Activated CD4-positive, alpha-beta memory T cell treated with anti-CD3 and anti-CD28 coated beads for 36 hours (primary cell): ENCODE measurements at regions not wholly inside any gene's neighbourhood (a gene's known extent, or its start where the extent isn't known, plus 50 kb on each side); places are given as distances from the start of the nearest gene placed in this dataset.

Source experiments
- CTCF ChIA-PET: fragments of 350-600 bp; sonication (Branson Sonifier 250); formaldehyde crosslinking; loops from one replicate; lab custom pipeline; 2021; ENCODE audit warnings: antibody characterized with exemption, inconsistent platforms; lab: Charles Lee
- POLR2A ChIA-PET: fragments of 350-600 bp; sonication (Branson Sonifier 250); formaldehyde crosslinking; loops from one replicate; lab custom pipeline; 2021; ENCODE audit warnings: antibody characterized with exemption; lab: Charles Lee
- DNase-seq: peaks from one replicate; pipeline ENCODE4 v3.0.0-alpha.2; 2020
- H3K27ac Mint-ChIP-seq: one replicate; pipeline ENCODE4 v1.8.0; 2021; ENCODE audit warnings: mixed read lengths
- H3K27me3 Mint-ChIP-seq: one replicate; pipeline ENCODE4 v1.8.0; 2021; ENCODE audit warnings: mixed read lengths
- H3K36me3 Mint-ChIP-seq: one replicate; pipeline ENCODE4 v1.8.0; 2021; ENCODE audit warnings: mixed read lengths
- H3K4me1 Mint-ChIP-seq: one replicate; pipeline ENCODE4 v1.8.0; 2021; ENCODE audit warnings: low read depth, mixed read lengths
- H3K4me3 Mint-ChIP-seq: one replicate; pipeline ENCODE4 v1.8.0; 2021; ENCODE audit warnings: mild to moderate bottlenecking, mixed read lengths
- H3K9me3 Mint-ChIP-seq: one replicate; pipeline ENCODE4 v1.8.0; 2021; ENCODE audit warnings: mixed read lengths
- intact Hi-C: fragments of 100-400 bp; cut with micrococcal nuclease; formaldehyde crosslinking; loops from one replicate; pipeline ENCODE4 v1.15.1; 2023

DNA sequence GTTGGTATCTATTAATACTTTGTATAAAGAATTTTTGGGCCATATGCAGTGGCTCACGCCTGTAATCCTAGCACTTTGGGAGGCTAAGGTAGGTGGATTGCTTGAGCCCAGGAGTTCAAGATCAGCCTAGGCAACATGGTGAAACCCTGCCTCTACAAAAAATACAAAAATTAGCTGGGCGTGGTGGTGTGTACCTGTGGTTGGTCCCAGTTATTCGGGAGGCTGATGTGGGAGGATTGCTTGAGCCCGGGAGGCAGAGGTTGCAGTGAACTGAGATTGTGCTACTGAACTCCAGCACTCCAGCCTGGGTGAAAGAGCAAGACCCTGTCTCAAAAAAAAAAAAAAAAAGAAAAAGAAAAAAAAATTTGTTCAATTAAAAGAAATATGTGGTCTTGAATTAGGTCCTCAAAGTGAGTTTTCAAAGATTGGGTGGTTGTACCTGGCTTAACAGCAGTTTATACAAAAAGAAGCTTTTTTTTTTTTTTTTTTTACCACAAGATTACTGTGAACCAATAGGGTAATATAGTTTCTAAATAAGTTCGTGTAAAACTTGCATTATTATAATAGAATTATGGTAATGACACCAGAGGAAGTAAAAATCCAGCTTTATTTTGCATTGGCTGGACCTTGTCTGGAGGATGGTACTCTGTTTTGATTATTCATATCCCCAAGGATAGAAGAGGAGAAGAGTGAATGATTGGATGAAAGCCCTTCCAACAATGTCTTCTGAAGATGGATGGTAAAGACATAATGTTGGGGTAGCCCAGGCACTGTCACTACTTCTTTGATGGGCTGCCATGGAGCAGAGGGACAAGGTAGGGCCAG, 210.3 kb downstream of the MYCN start:
- intact Hi-C loops, result no loop called here

DNA sequence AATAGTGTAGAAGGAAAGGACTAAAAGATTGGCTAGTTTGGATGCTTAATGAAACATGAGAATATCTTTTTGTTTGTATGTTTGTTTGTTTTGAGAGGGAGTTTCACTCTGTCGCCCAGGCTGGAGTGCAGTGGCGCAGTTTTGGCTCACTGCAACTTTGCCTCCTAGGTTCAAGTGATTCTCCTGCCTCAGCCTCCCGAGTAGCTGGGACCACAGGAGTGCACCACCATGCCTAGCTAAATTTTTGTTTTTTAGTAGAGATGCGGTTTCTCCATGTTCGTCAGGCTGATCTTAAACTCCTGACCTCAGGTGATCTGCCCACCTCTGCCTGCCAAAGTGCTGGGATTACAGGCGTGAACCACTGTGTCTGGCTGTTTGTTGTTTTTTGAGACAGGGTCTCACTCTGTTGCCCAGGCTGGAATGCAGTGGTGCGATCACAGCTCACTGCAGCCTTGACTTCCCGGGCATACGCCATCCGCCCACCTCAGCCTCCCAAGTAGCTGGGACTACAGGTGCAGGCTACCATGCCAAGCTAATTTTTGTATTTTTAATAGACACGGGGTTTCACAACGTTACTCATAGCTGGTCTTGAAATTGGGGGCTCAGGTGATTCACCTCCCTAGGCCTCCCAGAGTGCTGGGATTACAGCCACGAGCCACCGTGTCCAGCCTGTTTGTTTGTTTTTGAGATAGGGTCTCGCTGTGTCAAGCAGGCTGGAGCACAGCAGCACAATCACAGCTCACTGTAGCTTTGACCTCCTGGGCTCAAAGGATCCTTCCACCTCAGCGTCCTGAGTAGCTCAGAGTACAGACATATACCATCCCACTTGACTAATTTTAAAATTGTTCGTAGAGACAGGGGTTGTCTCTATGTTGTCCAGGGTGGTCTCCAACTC, 209.2 kb downstream of the MYCN start:
- H3K4me3 Mint-ChIP-seq, result no peak overlapping the region
- CTCF ChIA-PET, result no interaction called here
- no peaks in the 10 kb centered on the region for H3K4me1 Mint-ChIP-seq
- no peak overlapping the region for H3K27ac Mint-ChIP-seq
- intact Hi-C loops, result no loop called here
- POLR2A ChIA-PET, result no interaction called here
- no peaks in the 10 kb centered on the region for H3K27me3 Mint-ChIP-seq
- no peak for DNase-seq
- H3K36me3 Mint-ChIP-seq, result no peaks in the 10 kb centered on the region
- H3K9me3 Mint-ChIP-seq, result no peaks in the 10 kb centered on the region

More for the DNA sequence above, 210.3 kb downstream of the MYCN start:
- no peaks in the 10 kb centered on the region for H3K4me1 Mint-ChIP-seq
- H3K9me3 Mint-ChIP-seq, result no peaks in the 10 kb centered on the region
- no peak overlapping the region for H3K27ac Mint-ChIP-seq
- CTCF ChIA-PET, result interaction anchor here (0.9 kb wide), 1 partner anchor 211 kb away, joined by 3 read pairs; the partner anchor contains the start of gene MYCN
- H3K4me3 Mint-ChIP-seq, result no peak overlapping the region
- H3K36me3 Mint-ChIP-seq, result no peaks in the 10 kb centered on the region
- POLR2A ChIA-PET, result no interaction called here
- no peak for DNase-seq
- no peaks in the 10 kb centered on the region for H3K27me3 Mint-ChIP-seq

- POLR2A ChIA-PET, result no interaction called here
- intact Hi-C loops, result no loop called here
- CTCF ChIA-PET, result no interaction called here
- Mint-ChIP-seq H3K4me3 (no peak overlapping the region), H3K4me1 (no peaks in the 10 kb centered on the region), H3K27me3 (no peaks in the 10 kb centered on the region), H3K27ac (no peak overlapping the region), H3K36me3 (no peaks in the 10 kb centered on the region), H3K9me3 (no peaks in the 10 kb centered on the region)
- no peak for DNase-seq
Measured at GRCh38 chr2:16148632-16149348, 208.4 kb downstream of the MYCN start.

DNA sequence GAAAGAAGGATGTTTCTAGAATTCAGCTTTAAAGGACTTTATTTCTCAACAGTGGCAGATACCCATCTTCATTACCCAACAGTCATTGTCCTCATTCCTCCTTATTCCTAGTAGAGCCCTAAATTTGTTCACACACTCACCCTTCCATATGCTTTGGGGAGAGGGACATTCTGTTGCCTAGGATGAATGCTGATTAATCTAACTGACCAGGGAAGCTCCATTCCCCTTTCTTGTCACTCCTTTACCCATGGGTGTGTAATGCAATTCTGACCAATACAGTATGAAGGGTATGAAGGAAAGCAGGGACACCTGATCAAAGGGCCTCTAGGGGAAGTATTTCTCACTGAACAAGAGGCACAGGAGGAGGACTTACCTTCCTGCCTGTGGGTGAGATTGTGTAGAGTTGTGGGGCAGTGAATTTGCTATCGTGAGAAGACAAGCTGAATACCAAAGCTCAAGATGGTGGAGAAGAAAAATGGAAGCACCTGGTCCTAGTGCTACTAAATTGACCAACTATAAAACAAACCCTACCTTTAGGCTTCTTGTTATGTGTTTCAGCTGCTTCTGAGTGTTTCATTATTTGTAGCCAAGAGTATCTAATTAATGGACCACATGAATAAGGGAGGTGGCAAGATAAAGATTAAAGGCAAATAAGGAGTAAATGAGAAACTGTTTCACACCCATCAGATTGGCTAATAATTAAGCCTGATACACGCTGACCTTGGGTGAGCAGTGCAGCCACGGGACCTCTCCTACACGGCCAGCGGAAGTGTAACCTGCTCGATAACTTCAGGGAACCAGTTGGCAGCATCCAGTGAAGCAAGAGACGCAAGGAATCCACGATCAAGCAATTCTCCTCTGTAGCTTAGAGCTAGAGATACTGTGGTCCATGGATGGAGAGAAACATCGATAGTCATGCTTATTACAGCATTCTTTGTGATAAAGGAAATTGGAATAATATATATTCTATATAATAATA, 202.3 kb downstream of the MYCN start:
- Mint-ChIP-seq H3K36me3 (no peaks in the 10 kb centered on the region), H3K9me3 (no peaks in the 10 kb centered on the region), H3K4me3 (no peak overlapping the region), H3K27ac (no peak overlapping the region), H3K4me1 (no peaks in the 10 kb centered on the region), H3K27me3 (no peaks in the 10 kb centered on the region)
- ChIA-PET CTCF (interaction anchor here (0.6 to 0.8 kb wide), 3 partner anchors 203 to 482 kb away, joined by 3 read pairs; no protein-coding TSS in a partner anchor), POLR2A (no interaction called here)
- intact Hi-C loops, result loop anchor here (5.0 kb wide), 1 partner anchor 200 kb away; the partner anchor contains the start of gene MYCN
- DNase-seq, result peak; percentile 11

- Mint-ChIP-seq H3K4me3 (no peak overlapping the region), H3K4me1 (no peaks in the 10 kb centered on the region), H3K36me3 (no peaks in the 10 kb centered on the region), H3K27ac (no peak overlapping the region), H3K9me3 (no peaks in the 10 kb centered on the region), H3K27me3 (no peaks in the 10 kb centered on the region)
- POLR2A ChIA-PET, result no interaction called here
- DNase-seq, result no peak
- CTCF ChIA-PET, result no interaction called here
- intact Hi-C loops, result loop anchor here (2.0 to 5.0 kb wide), 2 partner anchors 173 to 199 kb away; partner anchors contain the start of gene MYCN
Measured at GRCh38 chr2:16141641-16141921, 201.2 kb downstream of the MYCN start.

DNA sequence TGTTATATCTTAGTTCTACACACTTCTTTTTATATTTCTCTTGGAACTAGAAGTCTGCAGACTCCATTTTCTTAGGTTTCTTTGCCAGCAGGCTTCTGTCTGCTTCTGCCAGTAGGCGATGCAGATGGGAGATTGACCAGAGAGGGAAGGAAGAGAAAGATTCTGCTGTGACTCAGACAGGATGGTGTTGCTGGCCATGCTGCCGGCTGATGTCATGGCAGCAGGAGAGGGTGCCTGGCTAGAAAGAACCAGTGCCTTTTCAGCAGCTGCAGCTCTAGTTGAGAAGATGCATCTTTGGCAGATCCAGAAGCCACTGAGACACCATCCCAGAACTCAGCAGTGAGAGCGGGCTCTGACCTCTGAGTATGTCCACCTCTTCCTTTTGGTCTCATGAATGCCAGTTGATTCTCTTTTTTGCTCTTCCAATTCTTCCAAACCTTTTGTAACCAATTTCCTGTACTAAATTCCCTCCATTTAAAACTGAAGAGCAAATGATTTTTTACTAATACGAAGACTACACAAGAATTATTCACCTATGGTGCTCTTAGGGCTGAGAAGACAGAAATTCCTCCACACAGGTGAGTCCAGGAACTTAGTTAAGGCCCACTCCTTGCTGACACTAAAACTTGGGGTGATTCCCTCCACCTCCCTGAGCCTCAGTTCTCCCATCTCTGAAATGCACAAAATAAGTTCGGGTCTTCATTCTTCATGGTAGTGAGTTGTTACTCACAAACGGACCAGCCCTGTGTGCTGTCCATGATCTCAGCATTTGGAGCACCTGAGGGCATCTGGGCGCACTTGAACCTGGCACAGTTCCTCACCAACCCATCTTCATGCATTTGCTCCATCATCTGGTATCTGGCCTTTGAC, 200.7 kb downstream of the MYCN start:
- Mint-ChIP-seq H3K36me3 (no peaks in the 10 kb centered on the region), H3K4me3 (no peak overlapping the region), H3K9me3 (no peaks in the 10 kb centered on the region), H3K4me1 (no peaks in the 10 kb centered on the region), H3K27ac (no peak overlapping the region), H3K27me3 (no peaks in the 10 kb centered on the region)
- ChIA-PET CTCF (no interaction called here), POLR2A (no interaction called here)
- intact Hi-C loops, result loop anchor here (2.0 to 5.0 kb wide), 2 partner anchors 172 to 199 kb away; partner anchors contain the start of gene MYCN
- DNase-seq, result no peak

GRCh38 chr2:16139663-16140615, 199.6 kb downstream of the MYCN start:
- intact Hi-C loops, result loop anchor here (2.0 to 5.0 kb wide), 2 partner anchors 171 to 198 kb away; partner anchors contain the start of gene MYCN
- Mint-ChIP-seq H3K4me1 (no peaks in the 10 kb centered on the region), H3K27ac (no peak overlapping the region), H3K9me3 (no peaks in the 10 kb centered on the region), H3K4me3 (no peak overlapping the region), H3K36me3 (no peaks in the 10 kb centered on the region), H3K27me3 (no peaks in the 10 kb centered on the region)
- ChIA-PET CTCF (no interaction called here), POLR2A (no interaction called here)
- no peak for DNase-seq

GRCh38 chr2:16138811-16139662, 198.7 kb downstream of the MYCN start:
- DNase-seq, result no peak
- CTCF ChIA-PET, result no interaction called here
- H3K4me1 Mint-ChIP-seq, result no peaks in the 10 kb centered on the region
- no peaks in the 10 kb centered on the region for H3K27me3 Mint-ChIP-seq
- intact Hi-C loops, result no loop called here
- H3K27ac Mint-ChIP-seq, result no peak overlapping the region
- H3K36me3 Mint-ChIP-seq, result no peaks in the 10 kb centered on the region
- no peaks in the 10 kb centered on the region for H3K9me3 Mint-ChIP-seq
- H3K4me3 Mint-ChIP-seq, result no peak overlapping the region
- POLR2A ChIA-PET, result no interaction called here

- no peaks in the 10 kb centered on the region for H3K4me1 Mint-ChIP-seq
- H3K9me3 Mint-ChIP-seq, result no peaks in the 10 kb centered on the region
- H3K27me3 Mint-ChIP-seq, result no peaks in the 10 kb centered on the region
- ChIA-PET CTCF (interaction anchor here (0.7 kb wide), 1 partner anchor 198 kb away, joined by 3 read pairs; no protein-coding TSS in a partner anchor), POLR2A (no interaction called here)
- DNase-seq, result no peak
- intact Hi-C loops, result no loop called here
- no peaks in the 10 kb centered on the region for H3K36me3 Mint-ChIP-seq
- no peak overlapping the region for H3K4me3 Mint-ChIP-seq
- no peak overlapping the region for H3K27ac Mint-ChIP-seq
Measured at GRCh38 chr2:16137080-16137755, 196.9 kb downstream of the MYCN start.
